ENCODE measurements at regions not wholly inside any gene's neighbourhood (a gene's known extent, or its start where the extent isn't known, plus 50 kb on each side); places are given as distances from the start of the nearest gene placed in this dataset.
"Not testable (repeated sequence)": the region's sequence is repeated elsewhere in the genome, so short reads cannot be mapped to it uniquely, and the experiment has no call there.

DNA sequence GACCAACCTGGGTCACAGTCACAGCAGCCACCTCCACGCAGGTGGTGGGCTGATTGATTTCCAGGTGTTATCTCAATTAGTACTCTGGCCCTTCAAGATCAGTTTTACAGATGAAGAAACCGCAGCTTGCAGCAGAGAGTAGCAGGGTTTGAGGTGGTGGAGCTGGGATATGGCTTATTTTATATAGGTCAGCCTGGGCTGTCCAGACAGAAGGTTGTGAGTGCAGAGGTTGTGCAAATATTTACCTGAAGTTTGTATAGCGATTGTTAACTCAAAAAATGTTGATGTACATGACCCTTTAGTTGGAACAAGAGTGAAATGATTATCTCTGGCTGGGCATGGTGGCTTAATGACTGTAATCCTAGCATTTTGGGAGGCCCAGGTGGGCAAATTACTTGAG lies 179.4 kb upstream of the SPATA31A3 start:
- FAIRE-seq; H3K9me3 ChIP-seq (ENCODE audit: control insufficient read depth in 2 of 3, insufficient read depth in 1 of 3, low read length in 3 of 3); H3K4me3 ChIP-seq (ENCODE audit: low read length in 3 of 3); DNase-seq; H3K27ac ChIP-seq (ENCODE audit: low read depth in 2 of 2, low read length in 2 of 2); intact Hi-C loops (cut with DNase I); H3K9ac ChIP-seq (ENCODE audit: low read length in 3 of 3); H3K36me3 ChIP-seq (ENCODE audit: control insufficient read depth in 2 of 3, insufficient read depth in 3 of 3, low read length in 3 of 3); H3K27me3 ChIP-seq (ENCODE audit: control insufficient read depth, insufficient read depth, low read length); H3K4me1 ChIP-seq (ENCODE audit: control insufficient read depth in 2 of 3, insufficient read depth in 2 of 3, low read depth in 1 of 3, low read length in 3 of 3): not testable (repeated sequence)

- H3K4me1 ChIP-seq (ENCODE audit: control insufficient read depth in 2 of 3, insufficient read depth in 2 of 3, low read depth in 1 of 3, low read length in 3 of 3); H3K27me3 ChIP-seq (ENCODE audit: control insufficient read depth, insufficient read depth, low read length); H3K9ac ChIP-seq (ENCODE audit: low read length in 3 of 3); H3K36me3 ChIP-seq (ENCODE audit: control insufficient read depth in 2 of 3, insufficient read depth in 3 of 3, low read length in 3 of 3); FAIRE-seq; H3K27ac ChIP-seq (ENCODE audit: low read depth in 2 of 2, low read length in 2 of 2); DNase-seq; H3K4me3 ChIP-seq (ENCODE audit: low read length in 3 of 3); intact Hi-C loops (cut with DNase I); H3K9me3 ChIP-seq (ENCODE audit: control insufficient read depth in 2 of 3, insufficient read depth in 1 of 3, low read length in 3 of 3): not testable (repeated sequence)
Measured at GRCh38 chr9:67168530-67169157, 176.3 kb upstream of the SPATA31A3 start.

GRCh38 chr9:67166335-67166734 lies 174.0 kb upstream of the SPATA31A3 start:
- H3K9me3 ChIP-seq (ENCODE audit: control insufficient read depth in 2 of 3, insufficient read depth in 1 of 3, low read length in 3 of 3); H3K27ac ChIP-seq (ENCODE audit: low read depth in 2 of 2, low read length in 2 of 2); DNase-seq; FAIRE-seq; H3K27me3 ChIP-seq (ENCODE audit: control insufficient read depth, insufficient read depth, low read length); intact Hi-C loops (cut with DNase I); H3K9ac ChIP-seq (ENCODE audit: low read length in 3 of 3); H3K4me1 ChIP-seq (ENCODE audit: control insufficient read depth in 2 of 3, insufficient read depth in 2 of 3, low read depth in 1 of 3, low read length in 3 of 3); H3K36me3 ChIP-seq (ENCODE audit: control insufficient read depth in 2 of 3, insufficient read depth in 3 of 3, low read length in 3 of 3); H3K4me3 ChIP-seq (ENCODE audit: low read length in 3 of 3): not testable (repeated sequence)

GRCh38 chr9:67162827-67163226 lies 170.5 kb upstream of the SPATA31A3 start:
- H3K9me3 ChIP-seq (ENCODE audit: control insufficient read depth in 2 of 3, insufficient read depth in 1 of 3, low read length in 3 of 3); H3K4me1 ChIP-seq (ENCODE audit: control insufficient read depth in 2 of 3, insufficient read depth in 2 of 3, low read depth in 1 of 3, low read length in 3 of 3); H3K9ac ChIP-seq (ENCODE audit: low read length in 3 of 3); H3K27ac ChIP-seq (ENCODE audit: low read depth in 2 of 2, low read length in 2 of 2); DNase-seq; H3K27me3 ChIP-seq (ENCODE audit: control insufficient read depth, insufficient read depth, low read length); H3K4me3 ChIP-seq (ENCODE audit: low read length in 3 of 3); intact Hi-C loops (cut with DNase I); FAIRE-seq; H3K36me3 ChIP-seq (ENCODE audit: control insufficient read depth in 2 of 3, insufficient read depth in 3 of 3, low read length in 3 of 3): not testable (repeated sequence)

DNA sequence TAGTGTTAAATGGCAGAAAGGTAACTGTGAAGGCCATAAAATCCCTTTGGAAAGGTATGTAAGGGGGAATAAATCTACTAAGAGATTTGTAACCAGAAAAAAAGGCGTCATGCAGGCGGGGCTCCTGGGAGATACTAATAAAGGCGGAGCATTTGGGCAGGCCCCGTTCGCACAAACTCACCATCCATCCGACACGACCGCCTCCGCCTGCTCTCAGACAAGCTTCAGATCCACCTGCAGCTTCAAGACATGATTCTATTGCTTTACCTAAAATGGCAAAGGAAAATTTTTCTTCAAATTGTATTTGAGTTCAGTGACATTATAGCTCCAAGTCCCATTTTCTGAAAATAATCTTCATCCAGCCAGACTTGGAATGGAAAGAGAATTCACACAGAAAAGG lies 162.9 kb upstream of the SPATA31A3 start:
- DNase-seq: peak in 1 of 5 donors; percentile 23
- FAIRE-seq; H3K4me3 ChIP-seq (ENCODE audit: low read length in 3 of 3); H3K9ac ChIP-seq (ENCODE audit: low read length in 3 of 3); intact Hi-C loops (cut with DNase I); H3K4me1 ChIP-seq (ENCODE audit: control insufficient read depth in 2 of 3, insufficient read depth in 2 of 3, low read depth in 1 of 3, low read length in 3 of 3); H3K27me3 ChIP-seq (ENCODE audit: control insufficient read depth, insufficient read depth, low read length); H3K27ac ChIP-seq (ENCODE audit: low read depth in 2 of 2, low read length in 2 of 2); H3K9me3 ChIP-seq (ENCODE audit: control insufficient read depth in 2 of 3, insufficient read depth in 1 of 3, low read length in 3 of 3); H3K36me3 ChIP-seq (ENCODE audit: control insufficient read depth in 2 of 3, insufficient read depth in 3 of 3, low read length in 3 of 3): not testable (repeated sequence)

DNA sequence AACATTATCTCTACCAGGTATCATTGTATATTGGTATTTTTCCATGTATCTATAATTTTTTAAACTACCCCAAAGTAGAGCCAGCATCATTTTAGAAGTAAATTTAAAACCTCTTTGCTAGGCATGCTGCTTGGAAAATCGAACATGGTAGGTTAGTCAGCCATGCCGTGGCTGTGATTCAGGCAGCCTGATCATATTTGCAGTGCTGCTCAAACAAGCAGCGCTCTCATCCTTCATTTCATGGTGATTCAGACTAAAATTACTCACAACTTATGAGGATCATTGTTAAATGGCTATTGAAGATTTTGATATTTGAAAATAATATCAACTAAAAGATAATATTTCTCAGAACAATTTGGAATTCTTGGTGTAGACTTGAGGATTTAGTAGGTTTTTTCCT lies 161.2 kb upstream of the SPATA31A3 start:
- intact Hi-C loops (cut with DNase I); FAIRE-seq; H3K27ac ChIP-seq (ENCODE audit: low read depth in 2 of 2, low read length in 2 of 2); H3K9ac ChIP-seq (ENCODE audit: low read length in 3 of 3); H3K9me3 ChIP-seq (ENCODE audit: control insufficient read depth in 2 of 3, insufficient read depth in 1 of 3, low read length in 3 of 3); H3K4me1 ChIP-seq (ENCODE audit: control insufficient read depth in 2 of 3, insufficient read depth in 2 of 3, low read depth in 1 of 3, low read length in 3 of 3); H3K36me3 ChIP-seq (ENCODE audit: control insufficient read depth in 2 of 3, insufficient read depth in 3 of 3, low read length in 3 of 3); DNase-seq; H3K27me3 ChIP-seq (ENCODE audit: control insufficient read depth, insufficient read depth, low read length); H3K4me3 ChIP-seq (ENCODE audit: low read length in 3 of 3): not testable (repeated sequence)

GRCh38 chr9:67142392-67143107 lies 150.2 kb upstream of the SPATA31A3 start:
- H3K4me3 ChIP-seq (ENCODE audit: low read length in 3 of 3); DNase-seq; H3K27me3 ChIP-seq (ENCODE audit: control insufficient read depth, insufficient read depth, low read length); H3K4me1 ChIP-seq (ENCODE audit: control insufficient read depth in 2 of 3, insufficient read depth in 2 of 3, low read depth in 1 of 3, low read length in 3 of 3); FAIRE-seq; intact Hi-C loops (cut with DNase I); H3K9me3 ChIP-seq (ENCODE audit: control insufficient read depth in 2 of 3, insufficient read depth in 1 of 3, low read length in 3 of 3); H3K36me3 ChIP-seq (ENCODE audit: control insufficient read depth in 2 of 3, insufficient read depth in 3 of 3, low read length in 3 of 3); H3K27ac ChIP-seq (ENCODE audit: low read depth in 2 of 2, low read length in 2 of 2); H3K9ac ChIP-seq (ENCODE audit: low read length in 3 of 3): not testable (repeated sequence)

- intact Hi-C loops (cut with DNase I); H3K27ac ChIP-seq (ENCODE audit: low read depth in 2 of 2, low read length in 2 of 2); H3K4me1 ChIP-seq (ENCODE audit: control insufficient read depth in 2 of 3, insufficient read depth in 2 of 3, low read depth in 1 of 3, low read length in 3 of 3); H3K36me3 ChIP-seq (ENCODE audit: control insufficient read depth in 2 of 3, insufficient read depth in 3 of 3, low read length in 3 of 3); H3K9me3 ChIP-seq (ENCODE audit: control insufficient read depth in 2 of 3, insufficient read depth in 1 of 3, low read length in 3 of 3); H3K9ac ChIP-seq (ENCODE audit: low read length in 3 of 3); H3K4me3 ChIP-seq (ENCODE audit: low read length in 3 of 3); DNase-seq; FAIRE-seq; H3K27me3 ChIP-seq (ENCODE audit: control insufficient read depth, insufficient read depth, low read length): not testable (repeated sequence)
Measured at GRCh38 chr9:67136376-67136775, 144.0 kb upstream of the SPATA31A3 start.
